ENCODE measurements at regions not wholly inside any gene's neighbourhood (a gene's known extent, or its start where the extent isn't known, plus 50 kb on each side); places are given as distances from the start of the nearest gene placed in this dataset.

- no peak for TF ChIP-seq CTCF (conservative IDR thresholded peaks at IDR 0.05; ENCODE audit: low read length)
- no peak for TF ChIP-seq EZH2phosphoT487 (IDR thresholded peaks at IDR 0.05; ENCODE audit: borderline replicate concordance, low read depth, low read length)
Observed at GRCh38 chr16:66300501-66300900, 66.0 kb upstream of the CDH5 start.
